Activated naive CD4-positive, alpha-beta T cell treated with anti-CD3 and anti-CD28 coated beads, Interleukin-2, amount 50 U/mL, for 24 hours (primary cell): ENCODE measurements at regions not wholly inside any gene's neighbourhood (a gene's known extent, or its start where the extent isn't known, plus 50 kb on each side); places are given as distances from the start of the nearest gene placed in this dataset.
"Not testable (repeated sequence)": the region's sequence is repeated elsewhere in the genome, so short reads cannot be mapped to it uniquely, and the experiment has no call there.

Source experiments
- H3K27ac Mint-ChIP-seq: one replicate; pipeline ENCODE4 v1.8.0; 2021; ENCODE audit warnings: mild to moderate bottlenecking, mixed read lengths
- H3K27me3 Mint-ChIP-seq: one replicate; pipeline ENCODE4 v1.8.0; 2021; ENCODE audit warnings: mixed read lengths
- H3K36me3 Mint-ChIP-seq: one replicate; pipeline ENCODE4 v1.8.0; 2021; ENCODE audit warnings: mixed read lengths
- H3K4me1 Mint-ChIP-seq: one replicate; pipeline ENCODE4 v1.8.0; 2021; ENCODE audit warnings: mixed read lengths
- H3K4me3 Mint-ChIP-seq: one replicate; pipeline ENCODE4 v1.8.0; 2021; ENCODE audit warnings: mild to moderate bottlenecking, mixed read lengths
- H3K9me3 Mint-ChIP-seq: one replicate; pipeline ENCODE4 v1.8.0; 2021; ENCODE audit warnings: mixed read lengths

DNA sequence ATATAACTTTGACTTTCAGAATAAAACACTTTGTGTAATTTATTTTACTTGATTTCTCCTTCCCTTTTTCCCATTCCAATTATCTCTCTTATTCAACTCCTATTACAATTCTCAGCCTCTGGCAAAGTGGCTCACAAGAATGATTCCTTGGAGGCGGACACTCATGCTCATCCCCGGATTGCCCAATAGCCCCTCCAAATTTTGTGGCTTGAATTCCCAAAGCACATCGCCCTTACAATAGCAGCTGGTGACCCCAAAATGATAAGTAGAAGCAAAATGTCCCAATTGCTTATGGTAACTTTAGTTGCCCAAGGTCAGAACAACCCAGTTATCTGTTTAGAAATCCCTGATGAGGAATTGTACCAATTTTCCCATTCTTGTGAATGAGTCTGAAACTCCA, 1523.5 kb upstream of the PRR20A start:
- no peaks in the 10 kb centered on the region for H3K36me3 Mint-ChIP-seq
- H3K4me1 Mint-ChIP-seq = no peaks in the 10 kb centered on the region
- no peaks in the 10 kb centered on the region for H3K9me3 Mint-ChIP-seq
- H3K27me3 Mint-ChIP-seq = no peaks in the 10 kb centered on the region
- H3K27ac Mint-ChIP-seq = no peak overlapping the region
- no peak overlapping the region for H3K4me3 Mint-ChIP-seq

DNA sequence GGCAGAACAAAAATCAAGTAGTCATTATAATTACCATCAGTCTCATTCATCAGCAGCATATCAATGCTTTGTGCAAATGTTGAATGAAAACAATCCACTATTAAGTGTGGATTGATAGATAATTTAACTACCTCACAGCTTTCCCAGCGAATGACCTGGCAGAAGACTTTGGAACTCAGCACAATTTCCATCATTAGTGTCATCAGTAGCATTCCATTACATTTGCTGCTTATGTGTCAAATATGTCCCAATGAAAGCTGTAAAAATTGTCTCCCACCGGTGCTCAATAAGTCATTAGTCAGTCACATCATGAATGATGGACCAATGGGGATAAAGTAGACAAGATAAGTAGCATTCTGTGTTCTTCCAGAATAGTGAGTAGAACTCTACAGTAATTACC, 1513.5 kb upstream of the PRR20A start:
- Mint-ChIP-seq H3K4me3 (no peak overlapping the region), H3K9me3 (peaks cover 5% of the 10 kb centered on the region), H3K36me3 (no peaks in the 10 kb centered on the region), H3K27me3 (no peaks in the 10 kb centered on the region), H3K4me1 (no peaks in the 10 kb centered on the region), H3K27ac (no peak overlapping the region)

DNA sequence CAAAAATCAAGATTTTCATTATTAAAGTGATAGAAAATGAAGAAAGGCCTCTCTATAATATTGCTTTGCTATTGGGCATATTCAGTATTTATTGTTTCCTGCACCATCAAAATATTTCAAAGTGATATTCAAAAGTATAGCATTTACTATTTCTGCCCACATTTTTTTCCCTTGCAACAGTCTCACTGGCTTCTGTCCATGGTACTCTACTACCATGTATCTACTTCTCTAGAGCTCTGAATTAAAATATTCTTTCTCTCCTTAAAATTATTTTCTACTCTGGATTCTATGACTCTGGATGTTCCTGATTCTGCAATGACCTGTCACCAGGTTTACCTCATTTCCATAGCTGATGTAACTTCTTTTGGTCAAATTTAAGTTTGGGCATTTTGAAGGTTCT, 1508.3 kb upstream of the PRR20A start:
- H3K36me3 Mint-ChIP-seq = peaks cover 2% of the 10 kb centered on the region
- H3K9me3 Mint-ChIP-seq = peaks cover 22% of the 10 kb centered on the region
- H3K4me3 Mint-ChIP-seq = no peak overlapping the region
- no peaks in the 10 kb centered on the region for H3K27me3 Mint-ChIP-seq
- H3K4me1 Mint-ChIP-seq = no peaks in the 10 kb centered on the region
- no peak overlapping the region for H3K27ac Mint-ChIP-seq

DNA sequence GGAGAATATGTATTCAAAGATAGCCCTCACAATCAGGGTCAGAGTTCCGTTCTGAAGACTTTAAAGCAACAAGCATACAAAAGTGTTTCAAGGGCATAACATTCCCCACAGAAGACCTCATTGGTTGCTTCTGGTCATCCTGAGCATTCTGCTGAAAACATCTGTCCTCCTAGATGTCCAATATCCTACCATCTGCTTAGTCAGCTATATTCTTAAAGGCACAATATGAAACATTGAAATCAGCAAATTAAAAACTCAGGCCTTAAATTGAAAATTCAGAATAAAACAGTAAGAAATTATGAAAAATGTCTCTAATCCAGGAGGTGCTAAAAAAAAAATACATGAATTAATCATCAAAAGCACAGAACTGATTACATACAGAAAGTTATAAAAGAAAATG, 1491.2 kb upstream of the PRR20A start:
- H3K9me3 Mint-ChIP-seq = no peaks in the 10 kb centered on the region
- no peak overlapping the region for H3K4me3 Mint-ChIP-seq
- no peak overlapping the region for H3K27ac Mint-ChIP-seq
- no peaks in the 10 kb centered on the region for H3K36me3 Mint-ChIP-seq
- H3K4me1 Mint-ChIP-seq = no peaks in the 10 kb centered on the region
- H3K27me3 Mint-ChIP-seq = no peaks in the 10 kb centered on the region

DNA sequence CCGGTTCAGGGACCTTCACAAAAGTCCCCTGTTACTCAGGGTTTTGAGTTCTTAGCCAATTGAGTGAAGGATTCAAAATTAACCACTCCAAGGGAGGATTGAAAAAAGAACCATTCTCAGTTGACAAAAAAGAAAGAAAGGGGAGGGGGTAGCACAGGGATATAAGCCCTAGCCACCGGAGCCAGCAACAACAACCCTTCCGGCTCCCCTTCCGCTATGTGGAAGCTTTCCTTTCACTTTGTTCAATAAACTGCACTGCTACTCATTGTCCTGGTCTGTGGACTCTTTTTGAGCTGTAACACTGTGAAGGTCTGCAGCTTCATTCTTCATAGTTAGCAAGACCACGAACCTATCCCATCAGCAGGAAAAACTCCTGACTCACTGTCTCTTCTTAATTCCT, 1488.1 kb upstream of the PRR20A start:
- no peak overlapping the region for H3K4me3 Mint-ChIP-seq
- no peaks in the 10 kb centered on the region for H3K9me3 Mint-ChIP-seq
- no peaks in the 10 kb centered on the region for H3K4me1 Mint-ChIP-seq
- no peaks in the 10 kb centered on the region for H3K36me3 Mint-ChIP-seq
- no peaks in the 10 kb centered on the region for H3K27me3 Mint-ChIP-seq
- H3K27ac Mint-ChIP-seq = no peak overlapping the region

DNA sequence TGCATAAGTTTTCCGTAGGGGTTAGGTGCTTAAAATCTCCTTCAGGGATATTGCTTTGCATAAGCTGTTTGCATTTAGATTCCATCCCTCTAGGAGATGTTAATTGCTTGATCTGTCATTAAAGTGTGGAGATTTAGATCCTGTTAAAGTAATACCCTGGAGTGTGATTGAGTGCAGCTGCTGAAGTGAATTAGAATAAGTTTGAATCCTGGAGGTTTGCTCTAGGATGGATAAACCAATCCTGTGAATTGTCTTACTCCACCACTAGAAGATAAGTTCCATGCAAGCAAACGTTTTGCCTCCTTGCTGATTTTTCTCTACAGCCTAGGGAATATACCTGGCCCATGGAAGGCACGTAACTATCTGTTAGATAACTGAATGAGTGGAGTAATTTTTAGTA, 1487.2 kb upstream of the PRR20A start:
- no peak overlapping the region for H3K4me3 Mint-ChIP-seq

DNA sequence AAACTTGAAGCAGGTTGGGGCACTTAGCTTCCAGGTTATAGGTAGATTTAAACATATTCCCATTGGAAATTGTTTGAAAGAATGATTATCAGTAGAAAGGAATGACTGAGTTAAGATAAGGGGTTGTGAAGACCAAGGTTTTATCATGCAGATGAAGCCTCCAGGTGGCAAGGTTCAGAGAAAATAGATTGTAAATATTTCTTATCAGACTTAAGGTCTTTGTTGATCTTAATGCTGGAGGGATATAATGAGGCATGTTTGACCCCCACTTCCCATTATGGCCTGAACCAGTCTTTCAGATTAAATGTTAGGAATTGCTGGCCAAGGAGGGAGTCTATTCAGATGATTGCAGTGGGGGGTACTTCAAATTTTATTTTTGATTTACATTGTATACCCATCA, 1486.5 kb upstream of the PRR20A start:
- H3K36me3 Mint-ChIP-seq = no peaks in the 10 kb centered on the region
- H3K27me3 Mint-ChIP-seq = no peaks in the 10 kb centered on the region
- no peaks in the 10 kb centered on the region for H3K4me1 Mint-ChIP-seq
- no peak overlapping the region for H3K27ac Mint-ChIP-seq
- no peak overlapping the region for H3K4me3 Mint-ChIP-seq
- no peaks in the 10 kb centered on the region for H3K9me3 Mint-ChIP-seq

More for the DNA sequence above, 1487.2 kb upstream of the PRR20A start:
- Mint-ChIP-seq H3K36me3 (no peaks in the 10 kb centered on the region), H3K4me1 (no peaks in the 10 kb centered on the region), H3K27me3 (no peaks in the 10 kb centered on the region), H3K27ac (no peak overlapping the region), H3K9me3 (no peaks in the 10 kb centered on the region)

DNA sequence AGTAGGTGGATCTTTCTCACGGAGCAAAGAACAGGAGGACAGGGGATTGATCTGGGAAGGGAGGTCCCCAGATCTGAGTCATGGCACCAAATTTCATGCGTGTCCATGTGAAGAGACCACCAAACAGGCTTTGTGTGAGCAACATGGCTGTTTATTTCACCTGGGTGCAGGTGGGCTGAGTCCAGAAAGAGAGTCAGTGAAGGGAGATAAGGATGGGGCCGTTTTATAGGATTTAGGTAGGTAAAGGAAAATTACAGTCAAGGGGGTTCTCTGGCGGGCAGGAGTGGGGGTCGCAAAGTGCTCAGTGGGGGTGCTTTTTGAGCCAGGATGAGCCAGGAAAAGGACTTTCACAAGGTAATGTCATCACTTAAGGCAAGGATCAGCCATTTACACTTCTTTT, 1480.5 kb upstream of the PRR20A start:
- H3K4me1 Mint-ChIP-seq, H3K9me3 Mint-ChIP-seq, H3K4me3 Mint-ChIP-seq, H3K27me3 Mint-ChIP-seq, H3K36me3 Mint-ChIP-seq, H3K27ac Mint-ChIP-seq: not testable (repeated sequence)

DNA sequence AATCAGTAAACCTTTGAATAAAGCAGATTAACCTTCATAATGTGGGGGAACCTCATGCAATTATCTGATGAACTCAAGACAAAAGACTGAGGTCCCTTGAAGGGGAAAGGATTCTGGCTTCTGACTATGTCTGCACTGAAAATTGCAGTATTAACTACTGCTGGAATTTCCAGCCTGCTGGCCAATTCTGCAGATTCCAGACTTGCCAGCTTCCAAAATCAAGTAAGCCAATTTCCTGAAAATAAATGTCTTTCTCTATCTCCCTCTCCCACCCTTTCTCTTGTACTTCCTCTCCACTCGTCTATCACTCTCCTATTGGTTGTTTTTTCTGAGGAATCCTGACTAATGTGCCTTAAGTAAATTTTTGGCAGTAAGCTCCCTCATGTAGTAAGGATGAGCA, 1479.9 kb upstream of the PRR20A start:
- no peaks in the 10 kb centered on the region for H3K4me1 Mint-ChIP-seq
- no peaks in the 10 kb centered on the region for H3K9me3 Mint-ChIP-seq
- H3K4me3 Mint-ChIP-seq = no peak overlapping the region
- H3K27ac Mint-ChIP-seq = no peak overlapping the region
- H3K36me3 Mint-ChIP-seq = no peaks in the 10 kb centered on the region
- H3K27me3 Mint-ChIP-seq = no peaks in the 10 kb centered on the region

DNA sequence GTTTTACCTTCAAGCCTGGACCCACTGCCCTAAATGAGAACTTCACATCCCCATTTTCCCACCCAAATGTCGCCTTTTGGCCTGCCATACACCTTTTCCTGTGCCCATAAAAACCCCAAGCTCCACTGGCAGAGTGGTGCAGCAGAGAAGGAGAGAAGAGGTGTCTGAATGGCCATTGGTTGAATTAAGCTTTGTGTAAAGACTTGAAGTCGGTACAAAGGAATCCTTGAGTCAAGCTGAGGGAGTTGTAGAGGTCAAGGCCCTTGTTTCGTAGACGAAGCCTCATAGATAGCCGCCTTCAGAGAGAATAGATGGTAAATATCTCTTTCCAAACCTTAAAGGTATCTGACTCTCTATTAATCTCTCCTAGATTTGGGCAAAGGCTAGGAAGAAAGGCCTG, 1479.2 kb upstream of the PRR20A start:
- H3K4me1 Mint-ChIP-seq = no peaks in the 10 kb centered on the region
- no peaks in the 10 kb centered on the region for H3K27me3 Mint-ChIP-seq
- H3K4me3 Mint-ChIP-seq = no peak overlapping the region
- no peaks in the 10 kb centered on the region for H3K36me3 Mint-ChIP-seq
- H3K9me3 Mint-ChIP-seq = no peaks in the 10 kb centered on the region
- no peak overlapping the region for H3K27ac Mint-ChIP-seq

DNA sequence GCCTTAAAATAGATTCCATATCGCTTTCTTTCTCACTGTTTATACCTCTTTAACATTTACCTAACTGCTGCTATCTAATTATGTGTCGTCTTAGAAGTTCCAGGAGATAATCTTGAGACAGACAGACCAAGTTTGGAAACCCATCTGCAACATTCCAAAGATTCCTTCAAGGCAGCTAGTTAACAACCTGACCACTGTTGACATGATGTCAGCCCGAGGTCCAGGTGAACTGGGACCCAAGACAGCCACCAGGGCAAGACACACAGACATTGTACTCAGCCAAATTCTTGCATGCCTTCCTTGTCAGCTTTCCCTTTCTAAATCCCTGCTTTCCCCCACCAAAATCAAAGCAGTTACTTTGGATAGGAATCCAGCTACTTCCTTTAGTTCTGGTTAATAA, 1476.5 kb upstream of the PRR20A start:
- no peaks in the 10 kb centered on the region for H3K36me3 Mint-ChIP-seq
- H3K27me3 Mint-ChIP-seq = no peaks in the 10 kb centered on the region
- no peaks in the 10 kb centered on the region for H3K4me1 Mint-ChIP-seq
- no peak overlapping the region for H3K4me3 Mint-ChIP-seq
- H3K9me3 Mint-ChIP-seq = no peaks in the 10 kb centered on the region
- H3K27ac Mint-ChIP-seq = no peak overlapping the region

DNA sequence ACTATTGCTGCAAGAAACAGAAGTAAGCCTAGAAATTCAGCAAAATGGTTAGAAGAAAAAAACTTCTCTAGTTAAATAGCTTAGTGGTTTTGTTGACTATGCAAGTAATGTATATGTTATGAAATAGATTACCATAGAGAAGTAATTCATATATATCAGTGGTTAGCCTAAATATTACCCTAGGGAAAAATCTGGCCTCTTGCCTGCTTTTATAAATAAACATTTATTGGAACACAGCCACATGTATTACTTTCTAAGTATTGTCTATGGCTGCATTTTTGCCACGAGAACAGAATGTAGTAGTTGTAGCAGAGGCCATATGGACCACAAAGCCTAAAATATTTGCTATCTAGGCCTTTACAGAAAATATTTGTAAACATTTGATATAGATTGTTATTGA, 1471.7 kb upstream of the PRR20A start:
- H3K4me1 Mint-ChIP-seq = no peaks in the 10 kb centered on the region
- no peak overlapping the region for H3K4me3 Mint-ChIP-seq
- no peaks in the 10 kb centered on the region for H3K9me3 Mint-ChIP-seq
- H3K36me3 Mint-ChIP-seq = no peaks in the 10 kb centered on the region
- H3K27ac Mint-ChIP-seq = no peak overlapping the region
- no peaks in the 10 kb centered on the region for H3K27me3 Mint-ChIP-seq

DNA sequence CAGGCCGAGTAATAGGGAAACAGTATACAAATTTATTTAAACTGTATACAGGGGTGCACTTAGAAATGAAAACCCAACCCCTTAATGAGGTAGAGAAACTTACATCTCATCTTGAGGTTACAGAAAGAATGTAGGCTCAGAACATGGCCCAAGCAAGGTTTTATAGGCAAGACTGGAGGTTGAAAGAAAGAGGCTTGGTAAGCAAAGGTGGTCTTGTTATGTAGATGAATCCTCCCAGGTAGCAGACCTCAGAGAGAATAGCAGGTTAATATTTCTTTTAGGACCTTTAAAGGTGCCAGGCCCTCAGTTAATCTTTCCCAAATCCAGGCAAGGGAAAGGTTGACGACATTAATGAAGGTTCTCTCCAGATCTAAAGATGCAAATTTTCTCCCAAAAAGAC, 1466.8 kb upstream of the PRR20A start:
- Mint-ChIP-seq H3K36me3 (no peaks in the 10 kb centered on the region), H3K27me3 (no peaks in the 10 kb centered on the region), H3K9me3 (peaks cover 4% of the 10 kb centered on the region), H3K4me3 (no peak overlapping the region), H3K4me1 (no peaks in the 10 kb centered on the region), H3K27ac (no peak overlapping the region)

DNA sequence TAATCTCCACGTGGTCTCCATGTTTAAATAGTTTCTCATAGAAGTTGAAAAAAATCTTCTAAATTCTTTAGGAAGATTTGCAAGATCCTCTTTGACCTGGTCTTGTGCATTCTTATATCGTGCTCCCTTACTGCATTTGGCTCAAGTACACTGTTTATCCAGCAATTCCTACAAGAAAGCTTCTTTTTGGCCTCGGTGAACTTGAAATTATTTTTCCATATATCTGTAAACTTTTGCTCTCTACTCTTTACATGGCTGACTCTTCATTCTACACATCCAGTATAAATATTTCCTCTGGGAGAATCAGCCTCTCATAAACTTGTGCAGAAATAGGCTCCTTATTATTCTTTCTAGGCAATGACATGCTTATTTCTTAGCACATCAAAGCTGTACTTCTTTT, 1457.9 kb upstream of the PRR20A start:
- peaks cover 10% of the 10 kb centered on the region for H3K9me3 Mint-ChIP-seq

DNA sequence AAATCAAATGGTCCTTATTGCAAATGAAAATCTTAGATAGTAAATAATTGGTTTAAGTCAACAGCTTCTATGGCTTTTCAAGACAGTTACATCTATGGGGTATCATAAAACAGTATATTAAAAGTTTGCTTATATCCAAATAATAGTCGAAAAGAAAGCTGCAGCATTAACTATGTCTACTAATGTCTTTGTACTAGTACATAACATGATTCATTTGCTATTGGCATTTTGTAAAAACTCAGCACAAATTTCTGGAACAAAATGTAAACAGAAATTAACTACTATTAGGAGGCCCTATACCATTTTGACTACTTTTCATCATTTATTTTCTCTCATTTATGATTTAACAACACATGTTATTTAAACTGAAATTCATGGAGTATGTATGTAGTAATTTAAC, 1435.2 kb upstream of the PRR20A start:
- Mint-ChIP-seq H3K27ac (no peak overlapping the region), H3K4me3 (no peak overlapping the region), H3K36me3 (no peaks in the 10 kb centered on the region), H3K9me3 (peaks cover 6% of the 10 kb centered on the region), H3K27me3 (no peaks in the 10 kb centered on the region), H3K4me1 (no peaks in the 10 kb centered on the region)

More for the DNA sequence above, 1457.9 kb upstream of the PRR20A start:
- Mint-ChIP-seq H3K4me1 (no peaks in the 10 kb centered on the region), H3K27me3 (no peaks in the 10 kb centered on the region), H3K4me3 (no peak overlapping the region), H3K27ac (no peak overlapping the region), H3K36me3 (no peaks in the 10 kb centered on the region)

DNA sequence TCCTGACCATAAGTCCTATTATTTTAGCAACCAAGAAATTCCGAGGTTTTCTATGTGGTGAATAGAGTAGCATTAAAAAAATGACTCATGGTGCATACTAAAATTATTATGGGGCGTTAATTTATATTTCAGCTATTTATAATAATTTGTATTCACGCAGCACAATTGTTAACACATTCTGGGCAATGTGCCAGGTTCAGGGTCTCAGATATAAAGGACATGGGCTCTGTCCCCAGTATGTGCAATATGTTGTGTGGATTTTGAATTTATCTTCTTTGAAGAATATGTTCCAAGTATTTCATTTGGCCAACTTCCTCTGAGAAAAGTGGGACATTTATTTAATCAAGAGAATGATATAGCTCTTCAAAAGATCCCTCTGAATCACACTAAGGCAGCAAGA, 1434.7 kb upstream of the PRR20A start:
- no peaks in the 10 kb centered on the region for H3K36me3 Mint-ChIP-seq
- no peak overlapping the region for H3K4me3 Mint-ChIP-seq
- H3K27me3 Mint-ChIP-seq = no peaks in the 10 kb centered on the region
- H3K4me1 Mint-ChIP-seq = no peaks in the 10 kb centered on the region
- H3K9me3 Mint-ChIP-seq = peaks cover 6% of the 10 kb centered on the region
- H3K27ac Mint-ChIP-seq = no peak overlapping the region

DNA sequence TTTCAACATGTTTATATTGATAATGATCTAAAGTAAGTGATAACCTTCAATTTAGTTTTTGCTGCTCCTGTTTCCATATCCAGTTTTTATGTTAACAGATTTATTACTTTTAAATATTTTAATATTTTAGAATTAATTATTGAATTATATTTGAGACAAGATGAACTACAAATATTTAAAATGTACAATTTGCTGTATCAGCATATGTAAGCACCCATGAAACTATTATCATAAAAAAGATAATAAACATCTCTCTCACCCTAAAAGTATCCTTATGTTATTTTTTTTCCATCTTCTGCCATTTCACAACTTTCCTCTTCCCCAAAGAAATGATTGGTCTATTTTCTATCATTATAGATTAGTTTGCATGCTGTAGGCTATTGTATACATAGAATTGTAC, 1426.6 kb upstream of the PRR20A start:
- H3K9me3 Mint-ChIP-seq = peaks cover 25% of the 10 kb centered on the region
- no peaks in the 10 kb centered on the region for H3K27me3 Mint-ChIP-seq
- no peaks in the 10 kb centered on the region for H3K4me1 Mint-ChIP-seq
- no peak overlapping the region for H3K4me3 Mint-ChIP-seq
- H3K27ac Mint-ChIP-seq = no peak overlapping the region
- H3K36me3 Mint-ChIP-seq = no peaks in the 10 kb centered on the region

DNA sequence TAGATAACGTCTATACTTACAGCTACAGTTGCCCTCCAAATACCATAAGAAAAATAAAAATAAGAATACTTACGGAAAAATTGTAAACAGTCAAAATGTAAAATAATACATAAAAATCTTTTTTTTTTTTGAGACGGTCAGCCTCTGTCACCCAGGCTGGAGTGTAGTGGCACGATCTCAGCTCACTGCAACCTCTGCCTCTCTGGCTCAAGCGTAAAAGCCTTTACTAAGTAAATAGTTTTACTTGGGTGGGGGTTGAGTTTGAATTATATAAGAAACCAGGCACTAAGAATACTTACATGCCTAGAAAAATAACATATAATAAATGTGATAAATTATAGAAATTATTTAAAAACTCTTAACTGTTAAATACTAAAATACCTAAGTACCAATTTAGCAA, 1413.0 kb upstream of the PRR20A start:
- Mint-ChIP-seq H3K4me1 (no peaks in the 10 kb centered on the region), H3K4me3 (no peak overlapping the region), H3K27ac (no peak overlapping the region), H3K27me3 (no peaks in the 10 kb centered on the region), H3K36me3 (no peaks in the 10 kb centered on the region), H3K9me3 (peaks cover 18% of the 10 kb centered on the region)
